SU-DHL-6 (cell line): ENCODE measurements at regions not wholly inside any gene's neighbourhood (a gene's known extent, or its start where the extent isn't known, plus 50 kb on each side); places are given as distances from the start of the nearest gene placed in this dataset.

Source experiments
- H2AFZ ChIP-seq: fragments of 200-600 bp; sonication (generic); 2 replicates; pipeline ENCODE4 v1.6.1; 2014; ENCODE audit warnings: low read depth, mild to moderate bottlenecking, moderate library complexity, mixed read lengths, antibody characterized with exemption, low read length; ENCODE audit not compliant: severe bottlenecking
- H3F3A ChIP-seq: fragments of 200-600 bp; shearing (Covaris generic); 2 replicates; pipeline ENCODE4 v1.6.0; 2016; ENCODE audit warnings: antibody characterized with exemption, mild to moderate bottlenecking; ENCODE audit not compliant: insufficient read depth
- H3K27ac ChIP-seq: fragments of 200-600 bp; sonication (generic); 2 replicates; pipeline ENCODE4 v1.5.1; 2016; ENCODE audit warnings: low read depth, mild to moderate bottlenecking, low read length, moderate library complexity, mixed read lengths
- H3K27me3 ChIP-seq: fragments of 200-600 bp; sonication (generic), shearing (Covaris generic); 2 replicates; pipeline ENCODE4 v1.6.0; 2014; ENCODE audit warnings: mild to moderate bottlenecking, low read length
- H3K36me3 ChIP-seq: fragments of 200-600 bp; sonication (generic); 2 replicates; pipeline ENCODE4 v1.6.1; 2014; ENCODE audit warnings: mild to moderate bottlenecking, low read length, mixed read lengths
- H3K4me2 ChIP-seq: fragments of 300-600, 200-600 bp; shearing (Covaris generic), sonication (generic); 2 replicates; pipeline ENCODE4 v1.6.0; 2014; ENCODE audit warnings: low read length, low read depth, mild to moderate bottlenecking; ENCODE audit not compliant: poor library complexity, severe bottlenecking
- H3K4me3 ChIP-seq: fragments of 200-600 bp; sonication (generic); 2 replicates; pipeline ENCODE4 v1.5.1; 2014; ENCODE audit warnings: antibody characterized with exemption, low read length, mild to moderate bottlenecking, mixed read lengths; ENCODE audit not compliant: insufficient read depth, poor library complexity, severe bottlenecking
- H3K79me2 ChIP-seq: fragments of 200-600 bp; sonication (generic); 2 replicates; pipeline ENCODE4 v1.6.1; 2014; ENCODE audit warnings: mild to moderate bottlenecking, low read length, moderate library complexity; ENCODE audit not compliant: insufficient read depth
- H3K9ac ChIP-seq: fragments of 200-600 bp; sonication (generic); 2 replicates; pipeline ENCODE4 v1.7.0; 2014; ENCODE audit warnings: mild to moderate bottlenecking, low read length
- H3K9me2 ChIP-seq: fragments of 200-600 bp; sonication (generic); replicated peaks from 2 replicates; pipeline ENCODE4 v1.6.1; 2014; ENCODE audit warnings: low read length; ENCODE audit not compliant: insufficient read depth
- H3K9me3 ChIP-seq: fragments of 200-600 bp; sonication (generic); 2 replicates; pipeline ENCODE4 v1.6.1; 2014; ENCODE audit warnings: low read length, mixed read lengths; ENCODE audit not compliant: insufficient read depth
- H4K20me1 ChIP-seq: fragments of 200-600 bp; sonication (generic); 2 replicates; pipeline ENCODE4 v1.6.1; 2014; ENCODE audit warnings: low read depth, mild to moderate bottlenecking, antibody characterized with exemption, low read length, moderate library complexity, mixed read lengths
- CTCF ChIP-seq: fragments of 200-600 bp; sonication (generic); IDR thresholded peaks from one replicate; pipeline ENCODE4 v1.5.1; 2017; ENCODE audit warnings: antibody characterized with exemption, mild to moderate bottlenecking, low read length, moderate library complexity; ENCODE audit not compliant: insufficient read depth, poor library complexity, severe bottlenecking
- EZH2phosphoT487 ChIP-seq: fragments of 200-600 bp; sonication (generic), shearing (Covaris generic); conservative IDR thresholded peaks from 2 replicates; pipeline ENCODE4 v1.6.1; 2018; ENCODE audit warnings: mild to moderate bottlenecking, antibody characterized with exemption, low read length, moderate library complexity, mixed read lengths

- no peak for TF ChIP-seq EZH2phosphoT487
- TF ChIP-seq CTCF, result no peak
- Histone ChIP-seq H3K9ac (no peak overlapping the region), H2AFZ (no peak overlapping the region), H3K4me2 (no peak overlapping the region), H3F3A (no peaks in the 10 kb centered on the region), H3K79me2 (no peaks in the 10 kb centered on the region), H3K27ac (no peak overlapping the region), H3K9me2 (no peaks in the 10 kb centered on the region), H4K20me1 (no peaks in the 10 kb centered on the region), H3K9me3 (no peaks in the 10 kb centered on the region), H3K27me3 (no peaks in the 10 kb centered on the region), H3K36me3 (no peaks in the 10 kb centered on the region), H3K4me3 (no peak overlapping the region)
Observed at GRCh38 chr15:94107652-94108051, 123.7 kb upstream of the MCTP2 start.

- Histone ChIP-seq H4K20me1 (no peaks in the 10 kb centered on the region), H3K4me2 (no peak overlapping the region), H2AFZ (no peak overlapping the region), H3K4me3 (no peak overlapping the region), H3K9me3 (no peaks in the 10 kb centered on the region), H3F3A (no peaks in the 10 kb centered on the region), H3K9me2 (no peaks in the 10 kb centered on the region), H3K79me2 (no peaks in the 10 kb centered on the region), H3K27ac (no peak overlapping the region), H3K36me3 (no peaks in the 10 kb centered on the region), H3K9ac (no peak overlapping the region), H3K27me3 (no peaks in the 10 kb centered on the region)
- TF ChIP-seq CTCF (no peak), EZH2phosphoT487 (no peak)
Observed at GRCh38 chr15:94105760-94106159, 125.6 kb upstream of the MCTP2 start.

DNA sequence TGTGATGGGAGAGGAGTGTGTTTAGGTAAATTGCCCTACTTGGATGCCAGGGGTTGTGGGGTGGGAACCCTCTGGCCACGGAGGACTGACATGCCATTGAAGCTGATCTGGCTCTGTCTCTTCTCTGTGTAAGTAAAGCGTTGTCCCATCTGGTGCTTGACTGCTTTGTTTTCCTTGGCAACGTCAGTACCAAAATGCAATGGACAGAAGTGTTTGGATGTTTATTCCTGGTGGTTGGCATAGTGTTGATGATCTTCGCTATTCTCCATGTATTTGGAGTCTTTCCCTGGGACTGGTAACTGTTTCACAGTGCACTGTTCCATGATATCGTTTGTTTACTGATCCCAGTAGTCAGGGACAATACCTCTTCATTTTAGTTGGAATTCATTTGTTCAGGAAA lies 130.5 kb upstream of the MCTP2 start:
- Histone ChIP-seq H3K79me2 (no peaks in the 10 kb centered on the region), H2AFZ (no peak overlapping the region), H3K9me3 (no peaks in the 10 kb centered on the region), H3K27me3 (no peaks in the 10 kb centered on the region), H3K27ac (no peak overlapping the region), H3K9ac (no peak overlapping the region), H3K4me2 (no peak overlapping the region), H3K9me2 (no peaks in the 10 kb centered on the region), H3K36me3 (no peaks in the 10 kb centered on the region), H4K20me1 (no peaks in the 10 kb centered on the region), H3K4me3 (no peak overlapping the region), H3F3A (no peaks in the 10 kb centered on the region)
- TF ChIP-seq EZH2phosphoT487, result no peak
- TF ChIP-seq CTCF, result no peak

GRCh38 chr15:94099574-94099960 lies 131.8 kb upstream of the MCTP2 start:
- Histone ChIP-seq H3F3A (no peaks in the 10 kb centered on the region), H2AFZ (no peak overlapping the region), H3K9me3 (no peaks in the 10 kb centered on the region), H3K9me2 (no peaks in the 10 kb centered on the region), H3K4me3 (no peak overlapping the region), H3K79me2 (no peaks in the 10 kb centered on the region), H3K27me3 (no peaks in the 10 kb centered on the region), H3K36me3 (no peaks in the 10 kb centered on the region), H3K9ac (no peak overlapping the region), H3K27ac (no peak overlapping the region), H4K20me1 (no peaks in the 10 kb centered on the region), H3K4me2 (no peak overlapping the region)
- TF ChIP-seq CTCF (no peak), EZH2phosphoT487 (no peak)
